Astrocyte of the hippocampus (primary cell): ENCODE measurements at regions not wholly inside any gene's neighbourhood (a gene's known extent, or its start where the extent isn't known, plus 50 kb on each side); places are given as distances from the start of the nearest gene placed in this dataset.
"Not testable (repeated sequence)": the region's sequence is repeated elsewhere in the genome, so short reads cannot be mapped to it uniquely, and the experiment has no call there.

Experiments used
- DNase-seq: peaks from one replicate; pipeline ENCODE4 v3.0.0; 2011; ENCODE audit warnings: low read depth, low spot score

- DNase-seq, result not testable (repeated sequence)
Observed at GRCh38 chr4:73671348-73671747, 51.1 kb upstream of the RASSF6 start.

- no peak for DNase-seq
Observed at GRCh38 chr4:73673286-73673685, 53.0 kb upstream of the RASSF6 start.

DNA sequence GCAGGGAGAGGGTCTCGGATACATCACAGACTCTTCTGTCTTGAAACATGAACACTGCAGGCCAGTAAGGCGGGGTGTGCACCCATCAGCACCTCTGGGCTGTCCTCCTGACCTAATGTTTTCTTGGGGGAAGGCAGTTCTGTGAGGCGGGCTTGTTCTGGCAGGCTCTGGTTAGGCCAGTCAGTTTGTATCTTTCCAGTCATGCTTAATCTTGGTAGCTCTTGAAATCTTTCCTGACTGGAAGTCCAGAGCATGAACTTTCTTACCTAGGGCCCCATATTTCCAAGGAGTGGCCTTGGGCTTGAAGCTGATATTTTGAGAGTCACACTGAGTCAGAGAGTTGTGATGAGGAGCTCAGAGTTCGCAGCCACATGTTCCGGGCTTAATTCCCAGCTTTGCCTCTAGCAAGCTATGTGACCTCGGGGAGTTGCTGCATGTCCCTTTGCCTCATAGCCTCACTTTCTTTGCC is 54.2 kb upstream of the RASSF6 start:
- DNase-seq, result no peak

GRCh38 chr4:73675623-73676022 is 55.4 kb upstream of the RASSF6 start:
- DNase-seq, result no peak

DNA sequence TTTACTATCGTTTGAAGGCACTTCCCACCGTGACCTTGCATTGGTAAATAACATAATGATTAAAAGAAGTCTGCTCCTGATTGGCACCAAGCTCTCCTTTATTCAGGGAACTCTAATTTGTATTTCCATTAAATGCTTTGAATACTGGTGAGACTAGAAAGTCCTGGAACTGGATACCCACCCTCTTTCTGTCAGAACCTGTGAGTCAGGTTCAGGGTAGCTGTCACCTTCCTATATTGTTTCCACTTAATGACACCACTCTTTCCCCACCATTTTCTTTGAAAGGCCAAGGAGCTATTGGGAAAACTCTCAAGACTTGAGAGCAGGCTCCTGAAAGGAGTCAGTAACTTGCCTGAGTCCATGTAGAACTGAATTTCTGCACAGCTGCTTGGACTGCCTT is 55.9 kb upstream of the RASSF6 start:
- DNase-seq, result no peak

- peak; percentile 32 for DNase-seq
Observed at GRCh38 chr4:73676861-73677323, 56.7 kb upstream of the RASSF6 start.

DNA sequence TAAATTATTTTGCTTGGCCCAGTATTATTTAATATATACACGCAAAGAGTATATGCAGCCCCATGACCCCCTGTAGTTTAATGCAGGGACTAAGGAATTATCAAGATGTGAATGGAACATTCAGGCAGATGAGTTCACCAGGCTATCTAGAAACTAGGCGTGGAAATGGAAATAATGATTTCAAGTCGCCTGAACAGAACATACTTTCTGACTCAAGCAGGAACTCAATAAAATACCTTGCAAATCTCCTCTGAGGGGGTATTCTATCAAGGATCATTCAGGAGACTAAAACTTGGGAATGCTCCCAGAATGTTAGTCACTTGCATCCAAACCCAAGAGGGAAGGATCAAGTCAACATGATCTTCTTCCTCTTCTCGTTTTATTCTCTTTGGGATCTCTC is 59.6 kb upstream of the RASSF6 start:
- DNase-seq, result peak; percentile 62

- DNase-seq, result no peak
Observed at GRCh38 chr4:73681776-73682175, 58.6 kb upstream of the CXCL8 start.

- no peak for DNase-seq
Observed at GRCh38 chr4:73682508-73682907, 57.9 kb upstream of the CXCL8 start.

DNA sequence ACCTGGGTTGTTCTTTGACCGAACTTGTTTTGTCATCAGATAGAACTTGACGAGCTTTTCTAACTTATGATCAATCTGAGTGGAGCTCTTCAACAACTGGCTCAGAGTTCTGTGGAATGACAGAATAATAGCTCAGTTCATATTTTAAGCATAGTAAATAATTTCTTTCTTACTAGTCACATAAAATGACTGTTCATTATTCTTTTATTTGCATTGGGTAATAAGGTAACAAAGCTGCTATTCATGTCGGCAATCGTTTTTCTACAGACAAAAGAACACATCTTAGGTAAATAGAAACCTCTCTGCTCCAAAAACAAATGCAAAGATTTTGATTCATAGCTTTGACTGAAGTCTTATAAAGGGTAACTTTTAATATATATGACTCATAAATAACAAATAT is 57.3 kb upstream of the CXCL8 start:
- no peak for DNase-seq

GRCh38 chr4:73683456-73683855 is 56.9 kb upstream of the CXCL8 start:
- no peak for DNase-seq

DNA sequence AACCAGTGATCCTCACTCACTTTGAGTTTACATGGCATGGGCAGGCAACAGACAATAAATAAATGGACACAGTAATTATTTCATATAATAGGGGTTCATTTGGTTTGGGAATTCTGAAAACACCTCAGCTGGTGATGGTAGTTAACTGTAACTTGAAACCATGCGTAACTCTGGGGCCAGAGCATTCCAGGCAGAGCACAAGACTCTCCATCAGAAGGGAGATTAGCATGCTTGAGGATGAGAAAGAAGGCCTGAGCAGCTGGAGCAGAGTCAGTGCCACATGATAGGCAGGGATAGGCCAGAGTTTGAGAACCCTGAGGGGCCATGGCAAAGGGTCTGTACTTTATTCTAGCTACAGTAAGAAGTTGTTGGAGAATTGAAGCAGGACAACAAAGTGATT is 56.3 kb upstream of the CXCL8 start:
- DNase-seq, result no peak

- DNase-seq, result no peak
Observed at GRCh38 chr4:73685052-73685451, 55.3 kb upstream of the CXCL8 start.

GRCh38 chr4:73687421-73687820 is 52.9 kb upstream of the CXCL8 start:
- DNase-seq, result peak; percentile 54

DNA sequence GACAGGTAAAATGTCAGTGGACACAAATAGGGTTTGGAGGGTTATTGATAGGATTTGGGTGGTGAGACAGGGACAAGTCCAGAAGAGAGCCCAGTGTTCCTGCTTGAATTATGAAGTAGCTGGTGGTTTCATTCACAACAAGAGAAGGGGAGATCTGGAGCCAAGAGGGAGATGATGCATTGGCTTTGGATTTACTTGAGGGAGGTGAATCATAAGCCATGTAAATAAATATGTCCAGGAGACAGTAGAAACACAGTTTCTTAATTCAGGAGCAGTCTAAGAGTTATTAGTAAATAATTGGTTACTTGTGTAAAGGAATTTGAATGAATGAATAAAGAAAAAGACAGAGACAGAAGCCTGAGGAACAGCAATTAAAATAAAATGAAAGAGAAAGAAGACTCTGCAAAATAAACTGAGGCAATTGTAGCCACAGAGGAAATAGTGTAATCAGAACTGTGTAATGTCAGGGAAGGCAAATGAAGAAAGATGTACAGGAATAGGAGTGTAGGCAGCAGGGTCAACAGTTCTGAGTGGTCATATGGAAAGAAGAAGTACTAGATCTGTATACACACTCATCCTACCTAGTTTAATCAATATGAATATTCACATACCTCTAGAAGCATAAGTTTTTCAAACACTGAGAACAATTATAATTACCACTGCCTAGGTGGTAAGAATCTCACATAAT is 50.2 kb upstream of the CXCL8 start:
- no peak for DNase-seq
